OCI-LY1 (cell line): ENCODE measurements at regions not wholly inside any gene's neighbourhood (a gene's known extent, or its start where the extent isn't known, plus 50 kb on each side); places are given as distances from the start of the nearest gene placed in this dataset.
"Not testable (repeated sequence)": the region's sequence is repeated elsewhere in the genome, so short reads cannot be mapped to it uniquely, and the experiment has no call there.

Source experiments
- H2AFZ ChIP-seq: fragments of 200-600 bp; sonication (generic), shearing (Covaris generic); 2 replicates; pipeline ENCODE4 v1.6.0; 2014; ENCODE audit warnings: antibody characterized with exemption, mild to moderate bottlenecking, low read length
- H3F3A ChIP-seq: fragments of 200-600 bp; sonication (generic), shearing (Covaris generic); 2 replicates; pipeline ENCODE4 v1.6.0; 2014; ENCODE audit warnings: mild to moderate bottlenecking, antibody characterized with exemption, low read length, moderate library complexity; ENCODE audit not compliant: insufficient read depth
- H3K27ac ChIP-seq: fragments of 200-600 bp; sonication (generic); 2 replicates; pipeline ENCODE4 v1.5.1; 2014; ENCODE audit warnings: low read length, mixed run types, mild to moderate bottlenecking, low read depth; ENCODE audit not compliant: poor library complexity, severe bottlenecking
- H3K27me3 ChIP-seq: fragments of 200-600 bp; sonication (generic); 2 replicates; pipeline ENCODE4 v1.6.0; 2014; ENCODE audit warnings: antibody characterized with exemption, mild to moderate bottlenecking, low read length, moderate library complexity; ENCODE audit not compliant: insufficient read depth
- H3K36me3 ChIP-seq: fragments of 200-600 bp; sonication (generic); 2 replicates; pipeline ENCODE4 v1.6.1; 2014; ENCODE audit warnings: mild to moderate bottlenecking, antibody characterized with exemption, low read length, moderate library complexity, mixed read lengths; ENCODE audit not compliant: insufficient read depth
- H3K4me1 ChIP-seq: fragments of 200-600 bp; sonication (generic); 2 replicates; pipeline ENCODE4 v1.5.1; 2014; ENCODE audit warnings: mild to moderate bottlenecking, low read length, moderate library complexity; ENCODE audit not compliant: insufficient read depth, severe bottlenecking
- H3K4me2 ChIP-seq: fragments of 200-600 bp; sonication (generic), shearing (Covaris generic); 2 replicates; pipeline ENCODE4 v1.6.1; 2014; ENCODE audit warnings: low read length
- H3K4me3 ChIP-seq: fragments of 200-600 bp; sonication (generic); 2 replicates; pipeline ENCODE4 v1.5.1; 2014; ENCODE audit warnings: low read length, low read depth, mild to moderate bottlenecking, mixed read lengths; ENCODE audit not compliant: poor library complexity, severe bottlenecking
- H3K79me2 ChIP-seq: fragments of 200-600 bp; shearing (Covaris generic); 2 replicates; pipeline ENCODE4 v1.6.1; 2016; ENCODE audit warnings: mixed run types, low read length, mixed read lengths; ENCODE audit not compliant: insufficient read depth
- H3K9ac ChIP-seq: fragments of 200-600 bp; sonication (generic), shearing (Covaris generic); 2 replicates; pipeline ENCODE4 v1.6.1; 2014; ENCODE audit warnings: mild to moderate bottlenecking, low read length, mixed read lengths
- H3K9me2 ChIP-seq: fragments of 200-600 bp; sonication (generic), shearing (Covaris generic); 2 replicates; pipeline ENCODE4 v1.6.1; 2014; ENCODE audit warnings: low read depth, mild to moderate bottlenecking, low read length, mixed read lengths
- H3K9me3 ChIP-seq: fragments of 200-600 bp; shearing (Covaris generic); 2 replicates; pipeline ENCODE4 v1.6.1; 2014; ENCODE audit warnings: low read length, mixed read lengths
- H4K20me1 ChIP-seq: fragments of 200-600 bp; sonication (generic), shearing (Covaris generic); 2 replicates; pipeline ENCODE4 v1.6.0; 2016; ENCODE audit warnings: mild to moderate bottlenecking, low read length; ENCODE audit not compliant: insufficient read depth
- CTCF ChIP-seq: fragments of 200-600 bp; sonication (generic), shearing (Covaris generic); IDR thresholded peaks from 2 replicates; pipeline ENCODE4 v1.5.1; 2017; ENCODE audit warnings: mild to moderate bottlenecking, antibody characterized with exemption, low read length, moderate library complexity, mixed read lengths
- EZH2 ChIP-seq: fragments of 200-600 bp; sonication (generic), shearing (Covaris generic); IDR thresholded peaks from 2 replicates; pipeline ENCODE4 v1.8.0; 2017; ENCODE audit warnings: borderline replicate concordance, mixed run types, mild to moderate bottlenecking, antibody characterized with exemption, low read length, moderate library complexity, mixed read lengths

DNA sequence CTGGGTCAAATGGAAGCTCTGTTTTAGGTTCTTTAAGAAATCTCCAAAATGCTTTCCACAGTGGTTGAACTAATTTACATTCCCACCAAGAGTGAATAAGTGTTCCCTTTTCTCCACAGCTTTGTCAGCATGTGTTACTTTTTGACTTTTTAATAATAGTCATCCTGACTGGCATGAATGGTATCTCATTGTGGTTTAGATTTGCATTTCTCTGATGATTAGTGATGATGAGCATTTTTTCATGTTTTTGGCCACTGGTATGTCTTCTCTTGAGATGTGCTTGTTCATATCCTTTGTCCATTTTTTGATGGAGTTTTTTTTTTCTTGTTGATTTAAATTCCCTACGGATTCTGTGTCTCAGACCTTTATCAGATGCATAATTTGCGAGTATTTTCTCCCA lies 745.0 kb upstream of the BCHE start:
- H3K9ac ChIP-seq, result no peak overlapping the region
- no peak overlapping the region for H2AFZ ChIP-seq
- no peaks in the 10 kb centered on the region for H3K36me3 ChIP-seq
- no peak for TF ChIP-seq CTCF
- no peak for TF ChIP-seq EZH2
- H3K4me2 ChIP-seq, result no peak overlapping the region
- H4K20me1 ChIP-seq, result no peaks in the 10 kb centered on the region
- H3K27me3 ChIP-seq, result no peaks in the 10 kb centered on the region
- no peak overlapping the region for H3K27ac ChIP-seq
- no peaks in the 10 kb centered on the region for H3K9me2 ChIP-seq
- no peaks in the 10 kb centered on the region for H3F3A ChIP-seq
- no peaks in the 10 kb centered on the region for H3K9me3 ChIP-seq
- H3K79me2 ChIP-seq, result no peaks in the 10 kb centered on the region
- no peaks in the 10 kb centered on the region for H3K4me1 ChIP-seq
- no peak overlapping the region for H3K4me3 ChIP-seq

DNA sequence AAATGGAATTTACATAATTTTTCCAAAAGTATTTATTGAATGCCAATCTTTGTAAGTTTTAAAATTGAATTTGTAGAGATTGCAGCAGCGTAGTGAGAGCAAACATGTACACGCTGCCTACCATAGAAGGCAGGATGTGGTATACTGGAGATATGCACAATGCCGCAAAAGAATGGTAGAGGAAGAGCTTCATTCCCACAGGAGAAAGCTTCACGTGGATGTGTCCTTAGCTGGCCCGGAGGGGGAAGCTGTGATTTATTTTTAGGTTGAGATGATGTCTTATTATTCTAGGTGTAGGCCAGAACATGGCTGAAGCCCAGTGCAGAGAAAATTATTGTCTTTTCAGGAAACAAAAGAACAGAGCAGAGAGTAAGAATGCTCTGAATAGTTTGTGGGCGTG lies 743.3 kb upstream of the BCHE start:
- no peak for TF ChIP-seq EZH2
- TF ChIP-seq CTCF, result no peak
- H3K4me3 ChIP-seq, result no peak overlapping the region
- no peaks in the 10 kb centered on the region for H3K79me2 ChIP-seq
- H3K9me3 ChIP-seq, result no peaks in the 10 kb centered on the region
- H4K20me1 ChIP-seq, result 0 out of 2 replicates have a peak, but pooled peaks cover 2% of the 10 kb centered on the region
- no peak overlapping the region for H3K27ac ChIP-seq
- no peak overlapping the region for H3K9ac ChIP-seq
- H3F3A ChIP-seq, result no peaks in the 10 kb centered on the region
- H2AFZ ChIP-seq, result no peak overlapping the region
- no peaks in the 10 kb centered on the region for H3K27me3 ChIP-seq
- H3K4me1 ChIP-seq, result no peaks in the 10 kb centered on the region
- H3K4me2 ChIP-seq, result no peak overlapping the region
- no peaks in the 10 kb centered on the region for H3K36me3 ChIP-seq
- H3K9me2 ChIP-seq, result no peaks in the 10 kb centered on the region

DNA sequence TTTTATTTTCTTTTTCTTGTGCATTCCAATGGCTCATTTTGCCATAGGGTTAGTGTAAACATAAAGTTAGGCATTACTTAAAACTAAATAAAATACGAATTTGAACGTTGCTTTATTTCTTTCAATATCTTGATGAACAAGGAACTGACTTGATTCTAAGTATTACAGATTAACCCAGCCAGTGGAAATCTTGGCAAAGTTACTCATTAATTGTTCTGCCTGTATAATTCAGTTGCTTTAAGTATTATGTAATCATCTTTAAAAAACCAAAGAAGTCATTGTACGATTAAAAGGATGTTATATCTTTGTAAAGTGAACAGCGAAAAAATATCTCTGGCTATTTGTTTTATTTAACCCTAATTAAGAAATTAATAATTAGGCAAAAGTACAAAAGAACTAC lies 737.9 kb upstream of the BCHE start:
- Histone ChIP-seq H3K79me2 (no peaks in the 10 kb centered on the region), H3K27ac (no peak overlapping the region), H3K4me2 (no peak overlapping the region), H3K36me3 (no peaks in the 10 kb centered on the region), H3K4me3 (no peak overlapping the region), H4K20me1 (0 out of 2 replicates have a peak, but pooled peaks cover 2% of the 10 kb centered on the region), H2AFZ (0 out of 2 replicates have a peak overlapping the region, but pooled peaks have one; percentile 13), H3K4me1 (no peaks in the 10 kb centered on the region), H3K9me3 (no peaks in the 10 kb centered on the region), H3K27me3 (no peaks in the 10 kb centered on the region), H3K9ac (no peak overlapping the region), H3F3A (no peaks in the 10 kb centered on the region), H3K9me2 (no peaks in the 10 kb centered on the region; the same call in 1 of the 2 replicates)
- TF ChIP-seq EZH2, result no peak
- no peak for TF ChIP-seq CTCF

DNA sequence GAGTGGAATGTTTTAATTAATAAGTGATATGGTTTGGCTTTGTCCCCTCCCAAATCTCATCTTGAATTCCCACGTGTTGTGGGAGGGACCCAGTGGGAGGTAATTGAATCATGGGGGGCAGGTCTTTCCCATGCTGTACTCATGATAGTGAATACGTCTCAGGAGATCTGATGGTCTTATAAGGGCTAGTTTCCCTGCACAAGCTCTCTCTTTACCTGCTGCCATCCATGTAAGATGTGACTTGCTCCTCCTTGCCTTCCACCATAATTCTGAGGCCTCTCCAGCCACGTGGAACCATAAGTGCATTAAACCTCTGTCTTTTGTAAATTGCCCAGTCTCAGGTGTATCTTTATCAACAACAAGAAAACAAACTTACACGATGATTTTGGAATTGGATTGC lies 734.5 kb upstream of the BCHE start:
- H3F3A ChIP-seq, H3K27ac ChIP-seq, H2AFZ ChIP-seq, H4K20me1 ChIP-seq, H3K4me3 ChIP-seq, H3K27me3 ChIP-seq, H3K9me2 ChIP-seq, H3K9me3 ChIP-seq, H3K4me2 ChIP-seq, H3K36me3 ChIP-seq, H3K79me2 ChIP-seq, H3K4me1 ChIP-seq, H3K9ac ChIP-seq: not testable (repeated sequence)
